ENCODE measurements at regions not wholly inside any gene's neighbourhood (a gene's known extent, or its start where the extent isn't known, plus 50 kb on each side); places are given as distances from the start of the nearest gene placed in this dataset.
"Not testable (repeated sequence)": the region's sequence is repeated elsewhere in the genome, so short reads cannot be mapped to it uniquely, and the experiment has no call there.

DNA sequence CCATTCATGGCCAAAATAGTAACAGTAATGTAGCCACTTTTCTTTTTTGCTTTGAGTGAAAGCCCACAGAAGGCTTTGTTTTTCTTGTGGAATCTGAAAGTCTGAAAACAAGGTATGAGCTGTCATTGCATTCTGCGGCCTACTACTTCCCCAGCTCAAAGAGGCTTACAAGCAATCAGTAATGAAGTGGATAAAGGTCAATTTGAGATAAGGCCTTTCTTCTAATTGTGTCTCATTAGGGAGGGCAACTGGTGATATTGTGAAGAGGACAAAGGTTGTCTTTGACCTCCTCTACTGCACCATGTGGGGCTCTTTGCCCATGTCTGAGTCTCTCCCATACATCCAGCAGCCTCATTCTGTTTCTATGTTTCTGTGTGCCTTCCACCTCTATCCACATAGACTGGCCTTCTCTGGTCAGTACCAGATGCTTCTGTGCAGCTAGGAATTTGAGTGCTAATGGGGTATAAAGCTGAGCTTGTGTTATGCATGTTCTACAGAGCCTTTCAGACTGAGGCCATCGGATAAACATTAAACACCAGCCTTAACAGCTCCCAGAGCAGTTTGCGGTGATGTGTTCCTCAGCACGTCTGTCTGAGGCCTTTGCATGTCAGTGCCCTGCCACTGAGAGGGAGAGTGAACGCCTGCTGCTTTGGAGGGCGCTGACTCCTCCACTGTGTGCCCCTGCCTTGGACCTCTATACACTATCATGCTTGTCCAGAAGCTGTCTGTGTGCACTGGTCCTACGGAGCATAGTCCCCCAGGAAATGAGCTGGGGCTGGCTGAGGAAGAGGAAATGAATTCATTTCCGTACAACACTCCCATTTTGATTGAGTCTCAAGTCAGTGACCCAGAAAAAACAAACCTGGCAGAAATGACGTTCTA is 80.2 kb downstream of the SH2D1A start:
- no peak for DNase-seq (ENCODE audit: low read depth)

DNA sequence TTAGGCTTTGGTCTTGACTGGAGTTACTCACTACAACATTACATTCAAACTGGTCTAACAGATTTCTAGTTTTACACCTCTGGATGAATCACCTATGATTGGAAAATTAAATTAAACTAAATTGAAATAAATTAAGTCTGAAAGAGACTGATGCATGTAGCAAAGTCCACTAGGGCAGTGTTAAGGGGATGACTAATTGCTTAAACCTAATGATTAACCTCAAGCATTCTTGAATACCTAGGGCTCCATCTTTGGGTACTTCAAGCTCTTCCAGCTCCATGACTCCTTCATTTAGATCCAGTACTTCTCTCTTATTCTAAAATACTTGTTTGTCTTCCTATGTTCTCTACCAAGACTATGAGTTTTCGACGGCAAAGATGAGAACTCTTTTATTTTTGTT is 86.8 kb downstream of the SH2D1A start:
- no peak for DNase-seq (ENCODE audit: low read depth)

DNA sequence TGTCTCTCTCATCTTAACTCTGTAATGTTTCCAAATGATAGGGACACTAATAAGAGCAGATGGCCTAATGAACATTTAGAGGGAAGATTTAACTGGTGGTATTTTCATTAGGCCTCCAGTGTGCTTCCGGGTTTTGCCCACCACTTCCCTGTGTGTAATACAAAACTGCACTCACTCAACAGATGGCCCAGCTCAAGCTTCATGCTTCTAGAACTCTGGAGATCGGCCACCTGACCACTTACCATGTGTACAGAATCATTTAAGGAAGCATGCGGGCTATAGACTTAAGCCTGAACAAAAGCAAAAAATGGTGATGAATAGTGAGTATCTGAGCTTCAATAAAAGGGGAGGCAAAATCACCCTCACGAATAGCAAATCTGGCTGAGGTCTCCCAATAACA is 89.3 kb downstream of the SH2D1A start:
- DNase-seq (ENCODE audit: low read depth): no peak

DNA sequence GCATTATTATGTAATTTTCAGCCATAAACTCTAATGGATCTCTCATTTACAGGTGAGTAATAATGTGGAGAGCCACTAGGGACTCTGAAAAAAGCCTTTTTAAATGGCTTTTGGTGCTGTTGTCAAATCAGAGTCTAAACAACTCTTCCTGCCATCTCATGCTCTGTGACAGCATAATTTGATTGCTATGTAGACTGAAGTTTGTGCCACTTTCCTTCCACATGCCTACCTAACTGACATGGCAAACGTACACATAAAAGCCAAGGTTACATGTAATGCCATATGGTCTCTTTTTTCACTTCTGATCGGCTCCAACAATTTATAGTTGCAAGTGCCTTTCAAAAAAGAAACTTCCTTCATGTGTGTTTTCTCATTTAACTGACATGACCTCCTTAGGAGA is 94.3 kb downstream of the SH2D1A start:
- no peak for DNase-seq (ENCODE audit: low read depth)

DNA sequence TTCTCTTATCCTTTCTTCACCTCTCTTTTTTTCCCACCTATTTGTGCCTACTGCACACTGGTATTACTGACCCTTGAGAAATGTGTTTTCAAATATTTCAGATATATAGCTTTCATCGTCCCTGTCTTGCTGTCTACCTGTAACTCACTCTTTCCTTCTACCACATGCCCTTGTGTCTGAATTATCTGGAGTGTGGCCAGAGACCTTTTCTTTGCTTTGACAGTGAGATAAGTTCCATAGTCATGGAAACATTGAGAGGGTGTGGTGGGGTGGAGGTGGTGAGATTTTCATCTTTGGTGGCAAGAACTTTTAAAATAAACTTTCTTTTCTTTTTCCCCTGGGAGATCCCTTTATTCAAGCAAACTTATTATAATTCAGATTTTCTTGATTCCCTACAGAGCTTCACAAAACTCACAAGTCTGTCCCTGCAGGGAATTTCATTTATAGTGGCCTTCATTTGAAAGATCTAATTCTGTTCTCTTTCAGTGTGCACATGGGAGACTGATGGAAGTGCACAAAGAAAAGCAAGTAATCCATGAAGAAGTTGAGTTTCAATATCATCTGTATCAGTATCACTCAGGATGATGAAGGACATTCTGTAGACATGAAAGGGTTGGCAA is 95.7 kb downstream of the SH2D1A start:
- no peak for DNase-seq (ENCODE audit: low read depth)

DNA sequence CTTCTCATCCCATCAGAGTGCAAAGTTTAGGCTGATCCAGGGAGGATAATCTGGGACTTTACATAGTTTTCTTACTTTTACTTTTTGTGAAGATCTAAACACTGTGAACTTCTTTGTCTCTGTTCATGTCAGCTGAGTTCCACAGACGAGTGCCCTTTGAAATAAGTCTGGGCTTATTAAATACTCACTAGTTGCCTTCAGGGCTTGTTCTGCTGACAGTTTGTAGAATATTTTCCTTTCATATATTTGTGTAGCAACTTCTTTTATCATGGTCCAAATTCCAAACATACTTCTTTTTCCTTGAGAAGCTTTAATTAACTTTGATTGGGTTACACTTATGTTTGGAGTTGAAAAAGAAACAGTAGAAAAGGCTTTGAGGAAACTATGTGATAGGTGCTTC is 109.6 kb downstream of the SH2D1A start:
- DNase-seq (ENCODE audit: low read depth): no peak

DNA sequence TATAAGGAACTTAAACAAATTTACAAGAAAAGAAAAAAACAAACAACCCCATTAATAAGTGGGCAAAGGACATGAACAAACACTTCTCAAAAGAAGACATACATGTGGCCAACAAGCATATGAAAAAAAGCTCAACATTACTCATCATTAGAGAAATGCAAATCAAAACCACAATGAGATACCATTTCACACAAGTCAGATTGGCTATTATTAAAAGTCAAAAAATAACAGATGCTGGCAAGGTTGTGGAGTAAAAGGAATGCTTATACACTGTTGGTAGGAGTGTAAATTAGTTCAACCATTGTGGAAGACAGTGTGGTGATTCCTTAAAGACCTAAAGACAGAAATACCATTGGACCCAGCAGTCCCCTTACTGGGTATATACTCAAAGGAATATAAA is 113.5 kb downstream of the SH2D1A start:
- DNase-seq (ENCODE audit: low read depth): not testable (repeated sequence)

DNA sequence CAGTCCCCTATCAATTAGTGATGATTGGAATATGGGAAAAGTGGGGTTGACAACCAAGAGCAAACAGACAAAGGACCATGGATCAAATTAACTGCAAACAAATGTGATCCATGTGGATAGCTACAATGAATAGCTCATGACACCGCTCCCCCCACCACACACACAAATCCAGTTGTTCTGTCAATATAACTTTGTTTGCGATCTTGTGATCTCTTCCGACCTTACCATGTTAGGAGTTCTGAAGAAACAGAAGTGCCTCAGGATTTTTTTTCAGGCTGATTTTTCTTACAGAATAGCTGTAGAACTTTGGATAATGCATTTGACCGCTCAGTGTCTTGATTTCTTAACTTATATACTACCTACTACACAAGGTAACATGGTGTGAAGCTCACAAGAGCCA is 116.6 kb downstream of the SH2D1A start:
- no peak for DNase-seq (ENCODE audit: low read depth)

DNA sequence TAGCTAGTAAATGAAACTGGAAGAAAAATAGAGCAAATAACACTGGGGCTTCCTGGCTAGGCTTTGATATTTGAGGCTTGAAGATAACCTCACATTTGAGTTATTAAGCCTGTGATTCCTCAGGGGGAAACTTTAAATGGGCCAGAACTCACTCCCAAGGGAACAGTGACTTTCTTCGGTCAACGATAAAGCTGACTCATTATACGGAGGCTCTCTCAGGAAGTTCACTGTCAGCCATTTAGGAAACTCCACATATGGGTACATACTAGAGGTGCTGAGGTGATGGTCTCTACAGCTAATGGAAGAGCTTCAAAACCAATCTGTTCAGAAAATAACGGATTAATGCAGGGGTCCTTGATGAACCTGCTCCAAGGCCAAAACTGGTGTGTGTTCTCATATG is 120.8 kb downstream of the SH2D1A start:
- DNase-seq (ENCODE audit: low read depth): no peak

DNA sequence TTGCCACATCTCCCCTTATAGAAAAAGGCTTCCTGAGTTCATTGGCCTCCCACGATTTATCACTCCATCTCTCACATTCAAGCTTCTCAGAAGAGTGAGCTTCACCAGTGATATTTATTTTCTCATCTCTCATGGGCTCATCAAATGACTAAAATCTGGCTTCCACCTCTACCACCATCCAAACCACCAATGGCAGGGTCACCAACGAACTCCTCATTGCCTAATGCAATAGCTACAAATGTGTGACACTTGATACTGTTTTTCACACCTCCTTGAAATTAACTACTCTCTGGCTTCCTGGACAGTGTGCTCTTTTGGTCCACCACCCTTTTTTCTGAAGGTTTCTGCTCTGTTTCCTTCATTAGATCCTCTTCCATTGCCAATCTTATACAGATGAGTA is 129.0 kb downstream of the SH2D1A start:
- no peak for DNase-seq (ENCODE audit: low read depth)

DNA sequence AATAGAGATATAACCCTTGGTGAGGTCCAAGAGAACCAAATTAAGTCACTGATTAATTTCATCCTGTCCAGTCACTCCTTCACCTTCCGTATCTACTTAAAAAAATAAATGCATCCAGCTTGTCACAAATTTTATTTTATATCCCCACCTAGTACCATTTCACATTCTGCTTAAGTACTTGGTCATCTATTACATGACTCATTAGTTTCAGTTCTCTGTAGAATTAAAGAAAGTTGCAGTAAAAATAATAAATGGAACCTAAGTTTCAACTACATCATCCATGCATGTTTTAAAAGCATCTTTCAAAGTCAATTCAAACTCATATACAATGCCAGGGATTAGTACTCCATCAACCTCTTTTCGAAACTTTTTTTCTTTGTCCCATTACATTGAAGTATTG is 130.2 kb downstream of the SH2D1A start:
- DNase-seq (ENCODE audit: low read depth): no peak

DNA sequence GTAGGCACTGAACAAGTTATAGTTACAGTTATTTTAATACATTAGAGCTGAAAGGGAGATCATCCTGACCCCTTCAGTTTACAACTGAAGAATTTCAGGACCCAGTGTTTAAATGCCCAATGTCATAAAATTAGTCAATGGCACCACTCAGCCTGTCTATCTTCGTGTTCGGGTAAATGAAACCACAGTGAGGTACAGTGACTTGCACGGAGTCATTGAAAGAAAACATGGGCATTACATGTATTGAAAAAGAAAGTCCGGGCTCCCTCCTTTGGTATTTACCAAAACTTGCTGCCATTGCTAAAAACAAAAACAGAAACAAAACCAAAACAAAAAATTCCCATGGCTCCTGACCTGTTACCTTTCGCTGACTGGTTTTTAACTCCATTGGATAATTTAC is 131.7 kb downstream of the SH2D1A start:
- DNase-seq (ENCODE audit: low read depth): no peak

DNA sequence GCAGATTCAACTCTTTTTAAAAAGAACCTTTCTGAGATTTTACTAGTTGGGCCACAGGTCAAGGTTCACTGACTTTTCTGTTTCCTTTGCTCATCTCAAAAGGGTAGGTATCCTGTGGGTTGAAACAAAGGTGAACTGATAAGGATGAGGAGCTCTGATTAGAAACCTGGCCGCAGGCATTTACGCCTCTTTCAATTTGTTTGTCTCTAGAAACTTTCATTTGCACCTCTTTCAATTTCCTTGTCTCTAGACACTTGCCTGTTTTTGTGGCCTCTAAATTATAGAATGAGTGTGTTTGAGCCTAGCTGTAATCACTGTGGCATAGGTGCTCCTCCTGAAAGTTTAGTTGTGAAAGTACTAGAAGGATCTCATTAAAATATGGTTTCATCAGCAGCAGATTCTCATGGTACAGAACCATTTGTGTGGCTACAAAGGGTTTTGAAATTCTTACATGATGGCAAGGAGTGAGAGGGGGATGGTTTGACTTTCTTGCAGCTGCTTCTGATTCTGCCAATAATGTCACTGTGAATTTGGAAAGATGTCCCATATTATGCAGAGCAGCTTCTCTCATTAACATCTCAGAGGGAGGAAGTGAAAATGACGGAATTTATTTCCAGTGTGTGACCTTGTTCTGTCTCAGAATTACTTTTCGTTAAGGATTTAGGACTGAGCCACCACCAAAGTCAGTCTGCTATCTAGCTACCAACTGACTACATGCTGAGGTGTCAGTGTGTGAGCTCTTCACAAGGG is 142.2 kb downstream of the SH2D1A start:
- no peak for DNase-seq (ENCODE audit: low read depth)

DNA sequence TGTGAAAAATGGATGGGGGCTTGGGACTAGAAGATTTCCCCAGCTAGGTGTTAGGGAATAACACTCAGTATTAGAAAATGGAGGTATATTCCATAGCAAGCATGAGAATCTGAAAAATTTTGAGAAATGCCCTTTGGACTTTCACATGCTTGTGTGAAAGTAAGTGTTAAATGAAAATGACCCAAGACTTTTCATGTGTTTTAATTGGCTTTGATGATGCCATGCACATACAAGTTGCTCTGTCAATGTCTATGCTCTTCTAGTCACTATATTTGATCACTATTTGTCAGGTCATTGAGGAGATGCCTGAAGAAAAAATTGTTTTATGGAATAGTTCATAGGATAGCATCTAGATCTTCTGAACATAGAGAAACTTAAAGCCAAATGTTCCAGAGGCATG is 147.6 kb downstream of the SH2D1A start:
- no peak for DNase-seq (ENCODE audit: low read depth)

DNA sequence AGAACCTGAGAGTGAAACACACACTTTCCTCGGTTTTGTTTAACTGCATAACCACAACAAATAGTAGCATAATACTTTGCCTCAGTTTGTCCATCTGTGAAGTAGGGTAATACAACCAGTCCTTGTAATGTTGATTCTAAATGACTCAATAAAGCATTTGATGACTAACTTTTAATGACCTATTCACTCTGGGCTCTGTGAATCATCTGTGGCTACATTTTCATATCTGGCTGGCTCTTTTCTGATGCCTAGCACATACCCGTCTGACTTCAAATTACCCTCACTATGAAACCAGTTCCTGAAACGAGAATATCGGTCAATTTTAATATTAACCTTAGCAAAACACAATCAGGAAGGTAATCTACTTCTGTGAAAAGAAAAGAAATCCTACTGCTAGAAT is 151.0 kb downstream of the SH2D1A start:
- DNase-seq (ENCODE audit: low read depth): no peak

DNA sequence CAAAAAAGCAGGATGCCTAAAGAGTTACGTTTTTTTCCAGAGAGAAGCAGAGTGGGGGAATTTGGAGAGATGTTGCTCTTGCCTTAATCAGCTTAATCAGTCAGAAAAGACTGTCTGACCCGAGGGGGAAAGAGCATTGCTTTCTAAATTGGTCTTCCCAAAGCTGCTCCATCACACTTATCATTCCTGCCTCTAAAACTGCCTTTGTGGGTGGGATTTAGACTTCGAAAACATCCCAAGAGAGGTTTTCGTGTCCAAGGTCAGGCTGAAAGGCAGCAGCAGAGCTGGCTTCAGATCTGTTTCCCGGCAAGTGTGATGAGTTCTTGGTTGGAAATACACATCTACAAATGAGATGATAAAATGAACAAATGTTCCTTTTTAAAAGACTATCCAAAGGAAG is 155.2 kb downstream of the SH2D1A start:
- no peak for DNase-seq (ENCODE audit: low read depth)

DNA sequence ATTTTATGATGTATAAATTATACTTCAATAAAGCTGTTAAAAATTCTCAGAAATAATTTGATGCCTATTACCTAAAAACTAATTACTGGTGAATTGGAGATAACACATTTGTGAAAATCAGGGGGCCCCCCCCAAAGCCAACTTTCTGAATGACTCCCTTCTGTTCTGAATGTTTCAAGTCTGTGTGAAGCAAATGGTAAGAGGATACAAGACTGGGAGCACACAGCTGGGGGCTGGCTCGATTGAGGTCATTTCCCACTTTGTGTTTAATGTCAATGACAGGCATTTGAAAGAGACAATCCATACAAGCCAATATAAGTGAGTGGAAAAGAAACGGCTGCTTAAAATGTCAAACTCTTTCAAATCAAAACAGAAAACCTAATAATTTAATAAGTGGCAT is 155.8 kb downstream of the SH2D1A start:
- no peak for DNase-seq (ENCODE audit: low read depth)

DNA sequence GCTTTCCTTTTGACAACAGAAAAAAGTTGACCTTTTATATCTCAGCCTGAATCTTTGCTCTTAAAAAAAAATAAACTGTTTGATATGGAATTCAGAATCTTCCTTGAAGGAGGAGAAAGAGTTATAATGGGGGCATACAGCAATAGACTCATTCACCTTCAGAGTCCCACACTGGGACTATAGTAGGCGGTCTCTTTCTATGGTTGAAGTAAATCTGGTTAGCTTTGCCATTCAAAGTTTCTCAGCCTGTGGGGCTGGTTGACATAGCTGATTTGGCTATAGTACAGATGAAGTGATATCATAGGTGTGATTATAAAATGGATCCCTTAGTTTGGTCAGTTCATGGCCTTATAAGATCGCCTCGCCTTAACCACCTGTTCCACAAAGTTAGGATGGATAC is 156.2 kb downstream of the SH2D1A start:
- no peak for DNase-seq (ENCODE audit: low read depth)

DNA sequence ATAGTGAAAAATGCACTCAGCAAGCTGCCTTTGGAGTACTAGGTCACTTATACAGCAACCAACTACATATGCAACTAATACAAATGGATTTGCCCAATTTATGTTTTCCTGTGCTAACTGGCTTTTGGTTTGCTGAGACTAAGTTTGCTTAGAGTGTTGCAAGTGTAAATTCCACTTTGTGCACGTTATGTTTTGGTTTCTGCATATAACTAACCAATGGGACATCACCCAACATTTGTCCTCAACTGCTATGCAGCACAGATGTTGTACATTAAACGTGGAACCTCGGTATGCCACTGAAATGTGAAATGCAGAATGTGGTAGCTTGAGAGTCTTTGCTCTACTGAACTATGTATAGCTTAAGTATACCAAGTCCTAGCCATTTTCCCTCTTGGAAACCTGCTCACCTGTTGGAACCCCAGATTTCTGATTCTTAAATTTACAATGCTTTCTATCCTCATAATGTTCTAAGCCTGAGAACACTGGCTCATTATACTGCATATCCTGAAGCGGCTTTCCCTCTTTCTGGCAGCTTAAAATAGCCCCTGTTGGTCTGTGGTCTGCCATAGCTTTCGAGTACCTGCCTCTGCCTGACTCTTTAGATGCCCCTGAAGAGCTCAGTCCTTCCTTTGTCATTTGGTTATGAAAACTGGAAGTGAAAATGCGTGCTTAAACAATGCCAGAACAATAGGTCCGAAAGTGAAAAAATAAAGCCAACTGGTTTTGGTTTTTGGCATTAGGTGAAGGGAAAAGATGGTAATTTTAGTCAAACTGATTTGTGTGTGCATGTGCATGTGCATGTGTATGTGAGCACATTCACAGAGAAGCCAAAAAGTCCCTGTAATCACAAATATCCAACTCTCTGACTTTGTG is 158.0 kb downstream of the SH2D1A start:
- no peak for DNase-seq (ENCODE audit: low read depth)

DNA sequence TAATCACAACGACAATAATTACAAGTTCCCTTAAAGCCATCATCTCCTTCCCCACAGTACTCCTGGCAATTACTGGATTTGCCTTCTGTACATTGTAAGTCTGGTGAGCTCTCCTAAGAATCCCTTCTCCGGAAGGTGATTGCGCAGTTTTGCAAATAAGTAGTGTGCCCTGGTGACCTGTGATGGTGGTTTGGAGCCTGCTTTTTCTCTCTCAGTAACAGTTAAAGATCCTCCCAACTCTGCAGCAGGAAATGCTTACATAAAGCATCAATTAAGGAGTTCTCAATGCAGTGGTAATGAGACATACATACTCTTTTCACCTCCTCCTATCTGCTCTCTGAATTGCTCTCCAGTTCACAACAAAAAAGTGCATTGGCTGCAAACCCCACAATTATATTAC is 159.7 kb downstream of the SH2D1A start:
- no peak for DNase-seq (ENCODE audit: low read depth)

DNA sequence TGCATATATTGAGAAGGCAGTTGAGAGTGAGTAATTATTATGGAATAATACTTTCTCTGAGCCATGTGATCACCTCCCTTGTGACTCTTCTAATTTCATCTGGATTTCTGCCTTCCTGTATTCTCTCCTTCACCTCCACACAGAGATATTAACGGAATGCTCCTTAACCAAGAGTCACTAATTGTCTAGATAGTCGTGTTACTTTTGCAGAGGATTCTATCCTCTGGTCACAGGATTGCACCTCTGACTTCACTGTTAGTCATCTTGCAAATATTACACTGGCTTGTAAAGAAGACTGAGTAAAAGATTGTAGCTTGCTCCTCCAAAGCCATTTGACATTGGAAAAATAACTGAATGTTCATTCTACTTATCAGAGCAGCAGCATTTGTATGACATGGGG is 160.9 kb downstream of the SH2D1A start:
- no peak for DNase-seq (ENCODE audit: low read depth)

DNA sequence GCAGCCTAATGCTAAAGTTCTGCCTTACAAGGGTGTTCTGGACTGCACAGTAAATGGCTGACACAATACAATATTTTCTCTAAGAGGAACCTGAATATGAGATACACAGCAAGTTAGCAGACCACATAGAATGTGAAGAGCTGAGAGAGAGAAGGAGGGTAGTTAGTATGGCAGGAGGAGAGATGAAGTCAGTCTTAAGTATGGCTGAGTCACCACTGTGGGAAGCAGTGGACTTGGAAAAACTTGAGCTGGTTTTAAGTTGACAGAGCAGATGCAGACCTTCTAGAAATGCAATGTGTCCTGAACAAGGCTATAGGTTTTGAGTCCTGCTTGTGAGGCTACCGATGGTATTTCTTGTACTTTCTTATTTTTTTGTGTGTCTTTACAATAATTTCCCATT is 172.5 kb downstream of the SH2D1A start:
- DNase-seq (ENCODE audit: low read depth): peak; percentile 1

Measured in RPMI7951 (cell line).